ENCODE measurements at regions not wholly inside any gene's neighbourhood (a gene's known extent, or its start where the extent isn't known, plus 50 kb on each side); places are given as distances from the start of the nearest gene placed in this dataset.

DNA sequence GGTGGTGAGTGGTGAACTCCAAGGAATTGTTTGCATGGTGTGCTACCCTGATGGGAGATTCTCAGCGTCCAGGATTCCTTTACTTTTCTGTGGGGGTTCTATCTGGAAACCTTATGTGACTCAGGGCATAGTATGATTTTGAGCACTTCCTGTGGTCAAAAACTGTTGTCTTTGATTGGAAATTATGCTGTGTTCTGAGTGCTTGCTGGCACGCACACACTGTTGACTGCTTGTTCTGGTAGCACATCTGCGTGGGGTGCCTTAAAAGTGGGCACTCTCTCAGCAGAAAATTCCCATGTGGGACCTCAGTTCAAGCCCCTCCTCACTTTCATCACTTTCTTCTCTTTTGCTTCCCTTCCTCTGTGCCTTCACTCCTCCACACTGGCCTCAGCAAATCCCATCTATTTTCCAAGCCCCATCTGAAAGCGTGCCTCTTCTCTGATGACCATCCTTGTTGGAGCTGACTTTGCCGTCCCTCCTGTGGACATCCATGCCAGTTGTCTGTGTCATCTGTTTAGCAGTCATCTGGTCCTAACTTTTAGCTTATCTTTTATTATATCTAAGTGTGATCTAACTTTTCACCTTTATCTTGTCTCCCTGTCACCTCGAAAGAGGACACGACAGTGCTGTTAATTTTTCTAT lies 56.4 kb upstream of the NPAS1 start:
- Histone ChIP-seq H3K9me3 (no peaks in the 10 kb centered on the region), H3K27ac (no peak overlapping the region), H3K4me1 (ENCODE audit: control insufficient read depth in 1 of 2, low read depth in 2 of 2) (peaks cover 15 to 37% of the 10 kb centered on the region in 2 donors), H3K27me3 (replicated peaks; ENCODE audit: insufficient read depth) (no peaks in the 10 kb centered on the region), H3K4me3 (no peak overlapping the region), H3K36me3 (no peaks in the 10 kb centered on the region)
- ATAC-seq (ENCODE audit: insufficient number of reproducible peaks, low FRiP score, low read depth) (no peak), DNase-seq (ENCODE audit: low spot score) (no peak)
- TF ChIP-seq, protein P1, sequence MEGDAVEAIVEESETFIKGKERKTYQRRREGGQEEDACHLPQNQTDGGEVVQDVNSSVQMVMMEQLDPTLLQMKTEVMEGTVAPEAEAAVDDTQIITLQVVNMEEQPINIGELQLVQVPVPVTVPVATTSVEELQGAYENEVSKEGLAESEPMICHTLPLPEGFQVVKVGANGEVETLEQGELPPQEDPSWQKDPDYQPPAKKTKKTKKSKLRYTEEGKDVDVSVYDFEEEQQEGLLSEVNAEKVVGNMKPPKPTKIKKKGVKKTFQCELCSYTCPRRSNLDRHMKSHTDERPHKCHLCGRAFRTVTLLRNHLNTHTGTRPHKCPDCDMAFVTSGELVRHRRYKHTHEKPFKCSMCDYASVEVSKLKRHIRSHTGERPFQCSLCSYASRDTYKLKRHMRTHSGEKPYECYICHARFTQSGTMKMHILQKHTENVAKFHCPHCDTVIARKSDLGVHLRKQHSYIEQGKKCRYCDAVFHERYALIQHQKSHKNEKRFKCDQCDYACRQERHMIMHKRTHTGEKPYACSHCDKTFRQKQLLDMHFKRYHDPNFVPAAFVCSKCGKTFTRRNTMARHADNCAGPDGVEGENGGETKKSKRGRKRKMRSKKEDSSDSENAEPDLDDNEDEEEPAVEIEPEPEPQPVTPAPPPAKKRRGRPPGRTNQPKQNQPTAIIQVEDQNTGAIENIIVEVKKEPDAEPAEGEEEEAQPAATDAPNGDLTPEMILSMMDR (IDR thresholded peaks at IDR 0.05) = no peak

DNA sequence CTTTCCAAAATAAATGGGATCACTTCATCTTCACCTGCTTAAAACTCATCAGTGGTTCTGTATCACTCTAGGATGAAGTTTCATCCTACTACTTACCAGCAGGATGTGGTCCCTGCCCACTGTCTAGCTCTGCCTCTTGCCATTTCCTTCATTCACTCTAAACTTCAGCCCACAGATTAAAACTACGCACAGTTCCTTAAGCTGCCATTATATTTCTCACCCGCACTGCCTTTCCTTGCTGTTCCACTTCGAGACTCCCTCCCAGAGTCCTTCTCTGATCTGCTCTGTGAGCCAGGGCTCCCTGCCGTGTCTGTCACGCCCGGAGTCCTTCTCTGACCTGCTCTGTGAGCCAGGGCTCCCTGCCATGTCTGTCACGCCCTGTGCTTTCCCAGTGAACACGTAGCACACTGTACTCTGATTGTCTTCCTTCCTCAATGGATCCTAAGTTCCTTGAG lies 52.0 kb upstream of the NPAS1 start:
- Histone ChIP-seq H3K4me3 (peak overlapping the region; percentile 13), H3K27ac (no peak overlapping the region), H3K4me1 (ENCODE audit: control insufficient read depth in 1 of 2, low read depth in 2 of 2) (peaks cover 10 to 33% of the 10 kb centered on the region in 2 donors), H3K27me3 (replicated peaks; ENCODE audit: insufficient read depth) (no peaks in the 10 kb centered on the region), H3K9me3 (no peaks in the 10 kb centered on the region), H3K36me3 (no peaks in the 10 kb centered on the region)
- TF ChIP-seq, protein P1 (IDR thresholded peaks at IDR 0.05) = no peak
- no peak for ATAC-seq (ENCODE audit: insufficient number of reproducible peaks, low FRiP score, low read depth)
- no peak for DNase-seq (ENCODE audit: low spot score)

Data from thoracic aorta (tissue), 2 donors.